T-cell (primary cell): ENCODE measurements at regions not wholly inside any gene's neighbourhood (a gene's known extent, or its start where the extent isn't known, plus 50 kb on each side); places are given as distances from the start of the nearest gene placed in this dataset.

Experiments used
- ATAC-seq, 4 experiments: fragments of 200-7000 bp in 3 of 4; fragments of 150-1000 bp in 1 of 4; cut with Tn5 transposase; replicated peaks in 1 of 4; 1 replicate in 3 of 4; 2 replicates in 1 of 4; pipeline ENCODE4 v1.10.0; 2021; ENCODE audit warnings: moderate library complexity in 3 of 4, mild to moderate bottlenecking in 2 of 4, moderate number of reproducible peaks in 1 of 4
- CTCF ChIA-PET, 2 donors: fragments of 300-600 bp; sonication (Branson Sonifier 250); formaldehyde crosslinking; loops; one replicate each; lab custom pipeline; 2022; ENCODE audit warnings: antibody characterized with exemption in 2 of 2; lab: Charles Lee
- POLR2A ChIA-PET, 2 donors: fragments of 300-600 bp; sonication (Branson Sonifier 250); formaldehyde crosslinking; loops; one replicate each; lab custom pipeline; 2022; ENCODE audit warnings: antibody characterized with exemption in 2 of 2; lab: Charles Lee
- DNase-seq, 35 experiments: peaks; one replicate each; pipeline versions ENCODE4 v3.0.0 to v3.0.0-alpha.2; 2013 to 2023
- H3K27ac ChIP-seq: one replicate; pipeline ENCODE4 v1.5.1; 2013; ENCODE audit warnings: low read length
- H3K27me3 ChIP-seq, 2 experiments: replicated peaks in 1 of 2; 1 replicate in 1 of 2; 2 replicates in 1 of 2; pipeline versions ENCODE4 v1.6.1 to v1.7.0; 2013; ENCODE audit warnings: low read length in 1 of 2, mixed read lengths in 1 of 2; ENCODE audit not compliant: control insufficient read depth in 2 of 2, insufficient read depth in 2 of 2; ENCODE audit errors: extremely low read depth in 1 of 2
- H3K36me3 ChIP-seq, 2 donors: 1 replicate in 1 of 2; 2 replicates in 1 of 2; pipeline versions ENCODE4 v1.6.1 to v1.7.0; 2013; ENCODE audit warnings: low read length in 1 of 2; ENCODE audit not compliant: control insufficient read depth in 2 of 2, insufficient read depth in 1 of 2; ENCODE audit errors: extremely low read depth in 1 of 2
- H3K4me1 ChIP-seq, 2 experiments: 1 replicate in 1 of 2; 2 replicates in 1 of 2; pipeline versions ENCODE4 v1.6.1 to v1.7.0; 2013; ENCODE audit warnings: low read length in 2 of 2, mixed read lengths in 1 of 2; ENCODE audit not compliant: insufficient read depth in 2 of 2, control insufficient read depth in 1 of 2; ENCODE audit errors: extremely low read depth in 1 of 2
- H3K4me3 ChIP-seq, 2 donors: 1 replicate in 1 of 2; 2 replicates in 1 of 2; pipeline versions ENCODE4 v1.5.1 to v1.7.0; 2013; ENCODE audit warnings: mild to moderate bottlenecking in 2 of 2, low read length in 1 of 2, moderate library complexity in 1 of 2; ENCODE audit not compliant: control insufficient read depth in 1 of 2; ENCODE audit errors: extremely low read depth in 1 of 2
- H3K9me3 ChIP-seq: 2 replicates; pipeline ENCODE4 v1.7.0; 2013
- H3K27ac Mint-ChIP-seq, 2 donors: one replicate each; pipeline ENCODE4 v1.8.0; 2020 to 2021; ENCODE audit warnings: mild to moderate bottlenecking in 2 of 2, mixed read lengths in 2 of 2
- H3K27me3 Mint-ChIP-seq, 2 donors: one replicate each; pipeline ENCODE4 v1.8.0; 2021 to 2022; ENCODE audit warnings: mixed read lengths in 2 of 2
- H3K36me3 Mint-ChIP-seq: one replicate; pipeline ENCODE4 v1.8.0; 2021; ENCODE audit warnings: mixed read lengths
- H3K4me1 Mint-ChIP-seq, 3 donors: one replicate each; pipeline ENCODE4 v1.8.0; 2020 to 2022; ENCODE audit warnings: mixed read lengths in 3 of 3, mild to moderate bottlenecking in 1 of 3
- H3K4me3 Mint-ChIP-seq, 3 donors: one replicate each; pipeline ENCODE4 v1.8.0; 2020 to 2022; ENCODE audit warnings: mild to moderate bottlenecking in 3 of 3, mixed read lengths in 3 of 3, moderate library complexity in 3 of 3
- H3K9me3 Mint-ChIP-seq, 3 donors: one replicate each; pipeline ENCODE4 v1.8.0; 2020 to 2022; ENCODE audit warnings: mixed read lengths in 3 of 3
- WGBS: methylation state at CpG from one replicate; pipeline ENCODE4 v1.1.5; 2013; ENCODE audit warnings: missing lambda C conversion rate; ENCODE audit not compliant: insufficient coverage; 5-methylcytosine and 5-hydroxymethylcytosine counted together

DNA sequence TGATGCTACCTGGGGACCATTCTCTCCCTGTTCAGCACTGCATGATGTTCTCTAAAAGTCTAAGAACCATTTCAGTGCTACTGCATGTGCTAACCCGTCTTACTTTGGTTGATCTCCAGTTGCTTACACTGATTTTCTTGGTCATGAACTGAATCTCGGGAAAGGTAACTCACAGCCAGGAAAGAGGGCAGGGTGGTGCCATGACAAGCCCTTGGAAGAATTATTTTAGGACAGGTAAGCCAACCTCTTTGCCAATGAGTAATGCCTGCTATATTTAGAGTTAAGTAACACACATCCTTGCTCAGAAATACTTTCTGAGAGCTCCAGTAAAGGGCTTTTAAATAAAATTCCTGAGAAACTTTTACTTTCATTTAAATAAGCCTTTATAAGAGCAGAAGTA is 126.7 kb downstream of the ARL4A start:
- no peak overlapping the region for H3K27ac Mint-ChIP-seq
- Histone ChIP-seq H3K27me3 (no peaks in the 10 kb centered on the region), H3K36me3 (no peaks in the 10 kb centered on the region), H3K27ac (no peak overlapping the region), H3K4me3 (no peak overlapping the region), H3K4me1 (no peaks in the 10 kb centered on the region), H3K9me3 (no peaks in the 10 kb centered on the region)
- no peak overlapping the region for H3K4me3 Mint-ChIP-seq
- DNase-seq = no peak
- CTCF ChIA-PET = no interaction called here
- peaks cover under 1 to 4% of the 10 kb centered on the region in 2 donors for H3K27me3 Mint-ChIP-seq
- POLR2A ChIA-PET = interaction anchor here in 1 of 2 donors (0.6 kb wide), 1 partner anchor 139 kb away, joined by 3 read pairs; no protein-coding TSS in a partner anchor
- no peaks in the 10 kb centered on the region for H3K36me3 Mint-ChIP-seq
- H3K9me3 Mint-ChIP-seq = no peaks in the 10 kb centered on the region
- WGBS = 80% methylated on average over 2 of the region's 2 CpGs
- no peak for ATAC-seq
- no peaks in the 10 kb centered on the region for H3K4me1 Mint-ChIP-seq

DNA sequence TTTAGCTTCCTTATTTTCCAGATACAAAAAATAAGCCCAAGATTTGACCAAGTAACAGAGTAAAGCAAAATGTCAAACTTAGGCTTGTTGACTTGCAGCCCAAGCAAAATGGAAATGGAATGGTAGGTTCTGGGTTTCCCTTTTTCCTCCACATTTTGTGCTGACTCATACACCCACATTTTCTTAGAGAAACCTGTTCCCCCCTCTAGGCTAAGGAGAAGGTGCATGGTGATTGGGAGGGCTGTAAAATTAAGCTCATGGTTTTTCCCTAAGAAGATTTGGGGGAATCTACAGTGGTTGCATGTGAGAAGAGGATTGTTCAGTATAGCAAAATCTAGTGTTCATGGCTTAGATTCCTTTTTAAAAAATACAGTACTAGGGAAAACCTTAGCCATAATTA is 127.4 kb downstream of the ARL4A start:
- peaks cover 3 to 6% of the 10 kb centered on the region in 2 donors for H3K27me3 Mint-ChIP-seq
- H3K4me3 ChIP-seq = no peak overlapping the region
- CTCF ChIA-PET = interaction anchor here in 1 of 2 donors (0.7 kb wide), 1 partner anchor 174 kb away, joined by 8 read pairs; no protein-coding TSS in a partner anchor
- H3K4me1 Mint-ChIP-seq = no peaks in the 10 kb centered on the region
- H3K4me1 ChIP-seq = no peaks in the 10 kb centered on the region
- H3K9me3 Mint-ChIP-seq = no peaks in the 10 kb centered on the region
- no peaks in the 10 kb centered on the region for H3K9me3 ChIP-seq
- H3K4me3 Mint-ChIP-seq = no peak overlapping the region
- ATAC-seq (no peak), DNase-seq (no peak)
- H3K27ac Mint-ChIP-seq = no peak overlapping the region
- POLR2A ChIA-PET = interaction anchor here in 1 of 2 donors (0.7 kb wide), 1 partner anchor 22 kb away, joined by 5 read pairs; no protein-coding TSS in a partner anchor
- H3K36me3 ChIP-seq = no peaks in the 10 kb centered on the region
- H3K27me3 ChIP-seq = no peaks in the 10 kb centered on the region
- no peaks in the 10 kb centered on the region for H3K36me3 Mint-ChIP-seq
- H3K27ac ChIP-seq = no peak overlapping the region

DNA sequence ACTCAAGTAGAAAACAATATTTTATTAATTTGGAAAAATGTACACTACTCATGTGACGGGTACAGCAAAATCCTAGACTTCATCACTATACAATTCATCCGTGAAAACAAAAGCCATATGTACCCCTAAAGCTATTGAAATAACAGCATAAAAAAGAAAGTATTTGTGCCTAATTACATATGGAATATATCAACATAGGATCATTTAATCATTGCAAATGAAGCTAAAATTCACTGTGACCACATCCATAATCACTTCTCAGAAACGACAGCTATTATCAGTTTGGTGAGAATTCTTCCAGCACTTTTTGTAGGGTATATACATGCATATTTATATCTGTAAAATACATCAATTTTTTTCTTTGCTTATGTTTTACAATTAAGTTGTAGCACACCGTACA is 128.0 kb downstream of the ARL4A start:
- Histone ChIP-seq H3K27ac (no peak overlapping the region), H3K4me1 (no peaks in the 10 kb centered on the region), H3K27me3 (no peaks in the 10 kb centered on the region), H3K4me3 (no peak overlapping the region), H3K36me3 (no peaks in the 10 kb centered on the region), H3K9me3 (no peaks in the 10 kb centered on the region)
- Mint-ChIP-seq H3K36me3 (no peaks in the 10 kb centered on the region), H3K4me3 (no peak overlapping the region), H3K9me3 (no peaks in the 10 kb centered on the region), H3K27me3 (peaks cover 5 to 9% of the 10 kb centered on the region in 2 donors), H3K4me1 (no peaks in the 10 kb centered on the region), H3K27ac (no peak overlapping the region)
- no peak for DNase-seq
- CTCF ChIA-PET = interaction anchor here in 1 of 2 donors (0.6 kb wide), 1 partner anchor 1907 kb away, joined by 3 read pairs; no protein-coding TSS in a partner anchor
- POLR2A ChIA-PET = no interaction called here
- no peak for ATAC-seq
- no CpG with 5 or more reads among the region's 4 CpGs for WGBS

DNA sequence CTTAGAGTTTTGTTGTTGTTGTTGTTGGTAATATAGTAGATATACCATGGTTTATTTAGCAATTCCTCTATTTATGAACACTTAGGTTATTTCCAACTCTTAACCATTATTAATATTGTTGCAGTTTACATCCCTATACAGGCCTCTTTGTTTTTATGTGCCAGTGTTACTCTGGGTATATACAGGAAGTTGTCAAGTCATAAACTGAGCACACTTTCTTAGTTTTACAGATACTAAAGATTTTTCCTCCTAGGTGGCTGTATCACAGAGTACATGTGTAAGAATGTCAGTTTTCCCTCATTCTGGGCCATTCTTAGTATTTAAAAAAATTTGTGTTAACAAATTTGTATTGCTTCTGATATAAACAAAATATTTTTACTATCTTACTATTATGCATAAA is 128.4 kb downstream of the ARL4A start:
- ChIA-PET CTCF (interaction anchor here in 1 of 2 donors (0.6 kb wide), 1 partner anchor 1906 kb away, joined by 3 read pairs; no protein-coding TSS in a partner anchor), POLR2A (no interaction called here)
- Mint-ChIP-seq H3K4me3 (no peak overlapping the region), H3K9me3 (no peaks in the 10 kb centered on the region), H3K36me3 (no peaks in the 10 kb centered on the region), H3K4me1 (no peaks in the 10 kb centered on the region), H3K27me3 (peaks cover 7 to 11% of the 10 kb centered on the region in 2 donors), H3K27ac (no peak overlapping the region)
- no peak overlapping the region for H3K4me3 ChIP-seq
- H3K27me3 ChIP-seq = no peaks in the 10 kb centered on the region
- H3K36me3 ChIP-seq = no peaks in the 10 kb centered on the region
- no peaks in the 10 kb centered on the region for H3K4me1 ChIP-seq
- H3K9me3 ChIP-seq = no peaks in the 10 kb centered on the region
- DNase-seq = no peak
- no peak for ATAC-seq
- no peak overlapping the region for H3K27ac ChIP-seq

DNA sequence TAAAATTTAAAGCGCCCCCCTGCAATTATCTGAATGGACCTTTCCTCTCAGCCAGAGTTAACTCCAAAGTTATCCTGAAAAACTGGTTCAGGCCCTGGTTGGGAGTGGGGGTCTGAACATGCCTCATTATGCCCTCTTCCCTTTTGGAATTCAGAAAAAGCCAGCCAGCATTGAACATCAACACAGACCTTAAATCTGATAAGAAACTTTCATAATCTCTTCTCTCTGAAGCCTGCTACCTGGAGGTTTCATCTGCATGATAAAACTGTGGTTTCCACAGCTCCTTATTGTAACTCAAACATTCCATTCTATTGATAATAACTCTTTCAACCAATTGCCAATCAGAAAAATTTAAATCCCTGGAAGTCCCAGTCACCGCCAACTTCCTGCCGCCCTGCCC is 133.3 kb downstream of the ARL4A start:
- DNase-seq = no peak
- H3K4me3 ChIP-seq = no peak overlapping the region
- no peaks in the 10 kb centered on the region for H3K27me3 ChIP-seq
- Mint-ChIP-seq H3K4me1 (no peaks in the 10 kb centered on the region), H3K36me3 (no peaks in the 10 kb centered on the region), H3K27ac (no peak overlapping the region), H3K4me3 (no peak overlapping the region), H3K27me3 (peaks cover 12 to 15% of the 10 kb centered on the region in 2 donors), H3K9me3 (no peaks in the 10 kb centered on the region)
- ATAC-seq = no peak
- ChIA-PET POLR2A (no interaction called here), CTCF (no interaction called here)
- no CpG with 5 or more reads among the region's 3 CpGs for WGBS
- H3K4me1 ChIP-seq = no peaks in the 10 kb centered on the region
- no peak overlapping the region for H3K27ac ChIP-seq
- no peaks in the 10 kb centered on the region for H3K36me3 ChIP-seq
- no peaks in the 10 kb centered on the region for H3K9me3 ChIP-seq

DNA sequence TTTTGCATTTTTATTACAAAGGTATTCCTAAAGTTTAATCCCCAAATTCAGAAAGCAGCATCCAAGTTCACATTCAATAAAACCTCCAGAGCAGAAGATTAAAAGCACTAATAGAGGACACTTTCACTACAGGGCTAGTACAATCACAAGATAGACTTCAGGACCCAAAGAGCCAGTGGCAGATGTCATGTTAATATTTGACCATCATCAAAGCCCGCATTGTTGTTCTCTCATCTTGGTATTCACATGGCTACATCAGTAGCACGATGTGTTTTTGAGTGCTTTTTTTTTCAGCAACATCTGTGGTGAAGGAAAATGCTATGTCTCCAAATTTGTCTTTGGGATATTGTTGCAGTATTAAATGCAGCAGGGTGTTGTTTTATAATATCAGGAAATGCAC is 134.3 kb downstream of the ARL4A start:
- H3K27me3 Mint-ChIP-seq = peaks cover 12 to 15% of the 10 kb centered on the region in 2 donors
- H3K4me3 Mint-ChIP-seq = no peak overlapping the region
- no peak overlapping the region for H3K27ac Mint-ChIP-seq
- H3K36me3 Mint-ChIP-seq = no peaks in the 10 kb centered on the region
- ATAC-seq (no peak), DNase-seq (no peak)
- no peak overlapping the region for H3K27ac ChIP-seq
- no peaks in the 10 kb centered on the region for H3K27me3 ChIP-seq
- WGBS = 63% methylated on average over 2 of the region's 2 CpGs
- H3K4me1 ChIP-seq = no peaks in the 10 kb centered on the region
- no peaks in the 10 kb centered on the region for H3K9me3 Mint-ChIP-seq
- ChIA-PET POLR2A (no interaction called here), CTCF (no interaction called here)
- H3K36me3 ChIP-seq = no peaks in the 10 kb centered on the region
- no peak overlapping the region for H3K4me3 ChIP-seq
- no peaks in the 10 kb centered on the region for H3K4me1 Mint-ChIP-seq
- H3K9me3 ChIP-seq = no peaks in the 10 kb centered on the region

DNA sequence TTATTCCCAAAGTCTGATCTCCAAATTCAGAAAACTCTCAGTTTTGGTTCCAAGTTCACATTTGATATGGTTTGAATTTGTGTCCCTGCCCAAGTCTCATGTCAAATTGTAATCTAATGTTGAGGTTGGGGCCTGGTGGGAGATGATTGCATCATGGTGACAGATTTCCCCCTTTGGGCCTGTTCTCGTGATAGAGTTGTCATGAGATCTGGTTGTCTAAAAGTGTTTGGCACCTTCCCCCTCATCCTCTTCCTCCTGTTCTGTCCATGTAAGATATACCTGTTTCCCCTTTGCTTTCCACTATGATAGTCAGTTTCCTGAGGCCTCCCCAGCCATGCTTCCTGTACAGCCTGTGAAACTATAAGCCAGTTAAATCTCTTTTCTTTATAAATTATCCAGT is 138.6 kb downstream of the ARL4A start:
- no peak for ATAC-seq
- no peaks in the 10 kb centered on the region for H3K36me3 Mint-ChIP-seq

More for the DNA sequence above, 138.6 kb downstream of the ARL4A start:
- CTCF ChIA-PET = no interaction called here
- DNase-seq = no peak
- Mint-ChIP-seq H3K4me1 (no peaks in the 10 kb centered on the region), H3K27me3 (peaks cover 2 to 3% of the 10 kb centered on the region in 2 donors), H3K27ac (no peak overlapping the region), H3K4me3 (no peak overlapping the region), H3K9me3 (no peaks in the 10 kb centered on the region)
- Histone ChIP-seq H3K36me3 (no peaks in the 10 kb centered on the region), H3K27me3 (no peaks in the 10 kb centered on the region), H3K4me1 (no peaks in the 10 kb centered on the region), H3K9me3 (no peaks in the 10 kb centered on the region), H3K27ac (no peak overlapping the region), H3K4me3 (no peak overlapping the region)
- POLR2A ChIA-PET = no interaction called here
- WGBS = no CpG with 5 or more reads among the region's 1 CpG
